ENCODE measurements at regions not wholly inside any gene's neighbourhood (a gene's known extent, or its start where the extent isn't known, plus 50 kb on each side); places are given as distances from the start of the nearest gene placed in this dataset.

DNA sequence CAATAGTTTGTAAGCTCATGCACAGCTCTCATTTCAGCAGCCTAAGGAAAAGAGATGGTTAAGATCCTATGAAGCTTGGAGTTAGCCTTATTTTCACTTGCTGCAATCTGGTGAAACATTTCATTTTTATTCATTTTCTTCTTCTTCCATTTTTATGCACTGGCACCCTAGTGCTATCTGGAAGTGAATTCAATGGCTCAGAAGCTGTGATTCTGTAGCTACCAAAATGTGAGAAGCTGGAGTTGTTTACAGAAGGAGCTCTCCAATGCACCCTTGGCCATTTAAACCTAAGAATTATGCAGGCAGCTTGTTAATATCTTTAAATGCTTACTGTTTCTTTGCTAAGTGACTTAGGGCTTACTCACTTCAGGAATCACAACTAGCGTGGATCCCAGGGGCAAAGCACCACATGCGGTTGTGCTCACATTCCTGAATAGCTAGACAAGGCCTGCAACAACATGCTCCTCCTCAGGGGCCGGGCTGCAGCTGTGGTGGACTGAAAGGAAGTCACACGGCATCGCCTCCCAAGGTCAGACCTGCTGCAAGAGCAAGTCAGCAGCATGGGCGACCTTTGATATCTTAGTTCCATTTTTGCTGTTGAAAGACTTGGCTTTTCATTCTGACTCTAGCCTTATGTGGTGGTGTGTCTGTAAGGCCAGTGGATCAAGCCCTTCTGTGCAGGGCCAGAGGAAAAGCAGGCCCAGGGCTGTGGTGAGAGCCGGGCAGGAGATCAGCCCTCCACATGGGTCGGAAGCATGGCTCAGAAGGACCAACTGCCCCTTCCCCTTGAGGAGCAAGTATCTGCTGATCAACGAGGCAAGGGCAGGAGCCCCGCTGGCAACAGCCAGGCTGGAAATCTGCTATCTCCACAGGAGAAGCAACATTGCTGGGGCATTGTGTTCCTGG, 91.9 kb upstream of the MBL2 start:
- TF ChIP-seq, protein P1, sequence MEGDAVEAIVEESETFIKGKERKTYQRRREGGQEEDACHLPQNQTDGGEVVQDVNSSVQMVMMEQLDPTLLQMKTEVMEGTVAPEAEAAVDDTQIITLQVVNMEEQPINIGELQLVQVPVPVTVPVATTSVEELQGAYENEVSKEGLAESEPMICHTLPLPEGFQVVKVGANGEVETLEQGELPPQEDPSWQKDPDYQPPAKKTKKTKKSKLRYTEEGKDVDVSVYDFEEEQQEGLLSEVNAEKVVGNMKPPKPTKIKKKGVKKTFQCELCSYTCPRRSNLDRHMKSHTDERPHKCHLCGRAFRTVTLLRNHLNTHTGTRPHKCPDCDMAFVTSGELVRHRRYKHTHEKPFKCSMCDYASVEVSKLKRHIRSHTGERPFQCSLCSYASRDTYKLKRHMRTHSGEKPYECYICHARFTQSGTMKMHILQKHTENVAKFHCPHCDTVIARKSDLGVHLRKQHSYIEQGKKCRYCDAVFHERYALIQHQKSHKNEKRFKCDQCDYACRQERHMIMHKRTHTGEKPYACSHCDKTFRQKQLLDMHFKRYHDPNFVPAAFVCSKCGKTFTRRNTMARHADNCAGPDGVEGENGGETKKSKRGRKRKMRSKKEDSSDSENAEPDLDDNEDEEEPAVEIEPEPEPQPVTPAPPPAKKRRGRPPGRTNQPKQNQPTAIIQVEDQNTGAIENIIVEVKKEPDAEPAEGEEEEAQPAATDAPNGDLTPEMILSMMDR (IDR thresholded peaks at IDR 0.05), result no peak
- TF ChIP-seq POLR2A (IDR thresholded peaks at IDR 0.05), result no peak
